WERI-Rb-1 (cell line): ENCODE measurements at regions not wholly inside any gene's neighbourhood (a gene's known extent, or its start where the extent isn't known, plus 50 kb on each side); places are given as distances from the start of the nearest gene placed in this dataset.
"Not testable (repeated sequence)": the region's sequence is repeated elsewhere in the genome, so short reads cannot be mapped to it uniquely, and the experiment has no call there.

Experiments
- DNase-seq: peaks from one replicate; pipeline ENCODE4 v3.0.0-alpha.2; 2020
- H3K27ac ChIP-seq: fragments of 250-450 bp; sonication (Bioruptor Pico); 2 replicates; pipeline ENCODE4 v1.5.1; 2020; ENCODE audit warnings: mild to moderate bottlenecking, moderate library complexity
- H3K27me3 ChIP-seq: fragments of 250-450 bp; sonication (Bioruptor Pico); 2 replicates; pipeline ENCODE4 v1.5.1; 2021; ENCODE audit warnings: mild to moderate bottlenecking, low read depth, moderate library complexity; ENCODE audit not compliant: insufficient read depth, severe bottlenecking
- H3K36me3 ChIP-seq: fragments of 250-450 bp; sonication (Bioruptor Pico); 2 replicates; pipeline ENCODE4 v1.5.1; 2020; ENCODE audit warnings: mild to moderate bottlenecking, moderate library complexity
- H3K4me3 ChIP-seq: 2 replicates; pipeline ENCODE4 v1.5.1; 2011; ENCODE audit warnings: low read depth, mild to moderate bottlenecking, control low read depth, low read length
- H3K9me3 ChIP-seq: fragments of 250-450 bp; sonication (Bioruptor Pico); 2 replicates; pipeline ENCODE4 v1.5.1; 2021; ENCODE audit warnings: mild to moderate bottlenecking, moderate library complexity; ENCODE audit not compliant: severe bottlenecking
- CTCF ChIP-seq: IDR thresholded peaks from 2 replicates; pipeline ENCODE4 v1.5.1; 2011; ENCODE audit warnings: low read depth, mild to moderate bottlenecking, control low read depth, inconsistent platforms, low read length

DNA sequence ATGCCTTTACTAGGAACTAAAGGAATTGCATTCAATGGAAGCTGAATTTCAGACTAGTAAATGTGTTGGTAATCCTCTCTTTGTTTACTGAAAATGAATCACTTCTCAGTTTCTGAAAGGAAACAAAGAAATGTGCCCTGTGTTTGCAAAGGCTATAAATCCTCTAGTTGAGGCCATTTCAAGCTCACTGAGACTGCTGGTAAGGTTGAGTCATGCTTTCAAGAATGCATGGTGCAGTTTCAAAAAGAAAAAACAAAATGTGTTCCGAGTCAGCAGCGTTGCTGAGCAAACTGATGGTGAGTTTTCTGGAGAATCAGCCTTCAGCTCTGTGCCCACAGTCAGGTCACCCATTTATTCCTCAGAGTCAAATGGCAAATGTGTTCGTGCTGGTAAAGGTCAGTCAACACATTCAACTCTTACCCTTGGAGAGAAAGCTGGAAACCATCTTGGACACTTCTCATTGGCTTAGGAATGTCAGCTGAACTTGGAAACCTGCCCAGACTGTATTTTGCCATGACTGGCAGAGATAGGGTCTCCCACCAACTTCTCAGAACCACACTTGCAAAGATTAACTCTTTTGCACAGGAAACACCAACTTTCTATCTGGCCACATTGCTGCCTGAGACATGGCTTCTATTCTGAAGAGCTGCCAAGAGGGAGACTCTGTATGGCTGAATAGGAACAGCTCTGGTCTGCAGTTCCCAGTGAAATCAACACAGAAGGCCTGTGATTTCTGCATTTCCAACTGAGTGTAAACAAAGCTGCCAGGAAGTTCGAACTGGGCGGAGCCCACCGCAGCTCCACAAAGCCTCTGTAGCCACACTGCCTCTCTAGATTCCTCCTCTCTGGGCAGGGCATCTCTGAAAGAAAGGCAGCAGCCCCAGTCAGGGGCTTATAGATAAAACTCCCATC, 484.4 kb downstream of the ATP23 start:
- Histone ChIP-seq H3K27ac (no peak overlapping the region), H3K4me3 (no peak overlapping the region), H3K36me3 (no peaks in the 10 kb centered on the region), H3K9me3 (no peaks in the 10 kb centered on the region), H3K27me3 (no peaks in the 10 kb centered on the region)
- no peak for DNase-seq
- TF ChIP-seq CTCF, result no peak

DNA sequence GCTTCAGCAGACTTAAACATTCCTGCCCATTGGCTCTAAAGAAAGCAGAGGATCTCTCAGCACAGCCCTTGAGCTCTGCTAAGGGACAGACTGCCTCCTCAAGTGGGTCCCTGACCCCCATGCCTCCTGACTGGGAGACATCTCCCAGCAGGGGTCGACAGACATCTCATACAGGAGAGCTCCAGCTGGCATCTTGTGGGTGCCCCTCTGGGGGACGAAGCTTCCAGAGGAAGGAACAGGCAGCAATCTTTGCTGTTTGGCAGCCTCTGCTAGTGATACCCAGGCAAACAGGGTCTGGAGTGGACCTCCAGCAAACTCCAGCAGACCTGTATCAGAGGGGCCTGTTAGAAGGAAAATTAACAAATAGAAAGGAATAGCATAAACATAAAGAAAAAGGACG, 485.1 kb downstream of the ATP23 start:
- H3K27ac ChIP-seq, H3K36me3 ChIP-seq: not testable (repeated sequence)

GRCh38 chr12:58433959-58434358, 486.3 kb downstream of the LRIG3 start:
- no peak for TF ChIP-seq CTCF
- no peak for DNase-seq

More for the DNA sequence above, 485.1 kb downstream of the ATP23 start:
- H3K4me3 ChIP-seq, DNase-seq, H3K27me3 ChIP-seq, H3K9me3 ChIP-seq: not testable (repeated sequence)

GRCh38 chr12:58434726-58435125, 485.6 kb downstream of the LRIG3 start:
- no peak for DNase-seq
- no peaks in the 10 kb centered on the region for H3K36me3 ChIP-seq
- H3K27ac ChIP-seq, result no peak overlapping the region
- no peaks in the 10 kb centered on the region for H3K27me3 ChIP-seq
- H3K4me3 ChIP-seq, result no peak overlapping the region
- no peaks in the 10 kb centered on the region for H3K9me3 ChIP-seq
- TF ChIP-seq CTCF, result no peak

More at GRCh38 chr12:58433959-58434358, 486.3 kb downstream of the LRIG3 start:
- H3K27ac ChIP-seq, result no peak overlapping the region
- H3K36me3 ChIP-seq, result no peaks in the 10 kb centered on the region
- no peak overlapping the region for H3K4me3 ChIP-seq
- H3K9me3 ChIP-seq, result no peaks in the 10 kb centered on the region
- H3K27me3 ChIP-seq, result no peaks in the 10 kb centered on the region

DNA sequence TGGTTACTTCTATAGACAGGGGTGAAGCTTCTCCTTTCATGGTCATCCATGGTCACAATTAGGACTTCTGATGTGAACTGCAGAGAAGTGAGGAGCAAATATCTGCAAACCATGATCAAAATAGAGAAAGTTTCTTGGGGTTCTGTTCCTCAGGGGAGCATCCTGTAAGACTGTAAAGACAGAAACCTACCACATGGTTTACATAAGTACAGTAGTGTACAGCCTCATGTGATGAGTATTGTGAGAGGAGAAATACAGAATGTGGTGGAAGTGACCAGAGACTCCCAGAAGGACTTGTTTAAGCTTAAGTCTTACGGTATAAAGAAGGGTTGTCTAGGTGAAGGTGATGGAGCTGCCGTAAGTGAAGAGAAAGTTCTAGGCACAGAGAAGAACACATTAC, 484.7 kb downstream of the LRIG3 start:
- H3K27me3 ChIP-seq, result no peaks in the 10 kb centered on the region
- H3K27ac ChIP-seq, result no peak overlapping the region
- H3K4me3 ChIP-seq, result no peak overlapping the region
- DNase-seq, result no peak
- TF ChIP-seq CTCF, result no peak
- no peaks in the 10 kb centered on the region for H3K9me3 ChIP-seq
- no peaks in the 10 kb centered on the region for H3K36me3 ChIP-seq

DNA sequence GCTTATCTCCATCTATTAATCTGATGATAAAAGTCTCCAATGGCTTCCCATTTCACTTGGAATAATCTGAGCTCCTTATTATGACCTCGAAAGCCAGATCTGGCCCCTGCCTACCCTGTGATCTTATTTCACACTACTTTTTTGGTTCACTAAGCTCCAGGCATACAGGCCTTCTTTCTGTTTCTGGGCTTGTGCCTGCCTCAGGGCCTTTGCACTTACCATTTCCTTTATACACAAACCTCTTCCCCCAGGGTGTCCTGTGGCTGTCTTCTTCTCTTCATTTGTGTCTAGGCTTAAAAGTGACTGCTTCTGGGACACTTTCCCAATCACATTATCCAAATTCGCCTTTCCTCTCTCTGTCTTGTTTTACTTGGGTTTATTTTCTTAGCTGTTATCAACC, 478.8 kb downstream of the LRIG3 start:
- Histone ChIP-seq H3K36me3 (no peaks in the 10 kb centered on the region), H3K4me3 (no peak overlapping the region), H3K9me3 (no peaks in the 10 kb centered on the region), H3K27me3 (no peaks in the 10 kb centered on the region), H3K27ac (no peak overlapping the region)
- no peak for TF ChIP-seq CTCF
- DNase-seq, result no peak
